H1 (cell line): ENCODE measurements at regions not wholly inside any gene's neighbourhood (a gene's known extent, or its start where the extent isn't known, plus 50 kb on each side); places are given as distances from the start of the nearest gene placed in this dataset.

Experiments used
- CTCF ChIA-PET: fragments of 300-600 bp; sonication (Branson Sonifier 250); formaldehyde crosslinking; loops from one replicate; lab custom pipeline; 2021; ENCODE audit not compliant: partially characterized antibody; lab: Charles Lee
- POLR2A ChIA-PET: fragments of 300-600 bp; sonication (Branson Sonifier 250); formaldehyde crosslinking; loops from one replicate; lab custom pipeline; 2021; ENCODE audit warnings: inconsistent platforms; ENCODE audit not compliant: partially characterized antibody; lab: Charles Lee
- DNase-seq, 2 experiments: peaks; one replicate each; pipeline versions ENCODE4 v3.0.0 to v3.0.0-alpha.2; 2010 to 2022; ENCODE audit warnings: low spot score in 2 of 2, low read depth in 1 of 2, mixed read lengths in 1 of 2
- FAIRE-seq: peaks from 2 replicates; lab custom pipeline; 2011; peaks lifted over from hg19 to GRCh38; lab: Jason Lieb, UNC
- H2AFZ ChIP-seq: 2 replicates; pipeline ENCODE4 v1.8.1; 2012; ENCODE audit warnings: low read length, inconsistent platforms
- H2AK5ac ChIP-seq: 2 replicates; pipeline ENCODE4 v1.6.1; 2013; ENCODE audit warnings: low read depth, low read length
- H2BK120ac ChIP-seq: replicated peaks from 2 replicates; pipeline ENCODE3; 2013; ENCODE audit warnings: low read depth, low read length, inconsistent platforms
- H2BK12ac ChIP-seq: 2 replicates; pipeline ENCODE4 v1.6.1; 2013; ENCODE audit warnings: low read depth, low read length
- H2BK15ac ChIP-seq: 2 replicates; pipeline ENCODE4 v1.6.1; 2013; ENCODE audit warnings: low read length
- H2BK20ac ChIP-seq: 2 replicates; pipeline ENCODE4 v1.6.1; 2013; ENCODE audit warnings: low read length
- H2BK5ac ChIP-seq: 2 replicates; pipeline ENCODE4 v1.6.1; 2013; ENCODE audit warnings: low read depth, low read length
- H3K14ac ChIP-seq: 2 replicates; pipeline ENCODE4 v1.6.1; 2013; ENCODE audit warnings: inconsistent platforms; ENCODE audit not compliant: insufficient read length
- H3K18ac ChIP-seq: 2 replicates; pipeline ENCODE4 v1.6.1; 2013; ENCODE audit warnings: low read length; ENCODE audit errors: extremely low read depth
- H3K23ac ChIP-seq: 2 replicates; pipeline ENCODE4 v1.6.1; 2013; ENCODE audit warnings: inconsistent platforms; ENCODE audit not compliant: insufficient read length
- H3K23me2 ChIP-seq: 2 replicates; pipeline ENCODE4 v1.6.1; 2013; ENCODE audit warnings: low read depth, low read length
- H3K27ac ChIP-seq: 2 replicates; pipeline ENCODE4 v1.6.1; 2011; ENCODE audit warnings: low read depth, low read length, inconsistent platforms
- H3K27me3 ChIP-seq, 4 experiments: replicated peaks in 1 of 4; 1 replicate in 1 of 4; 2 replicates in 3 of 4; pipeline versions ENCODE4 v1.6.1 to v1.8.1; 2011 to 2013; ENCODE audit warnings: low read length in 3 of 4, mild to moderate bottlenecking in 3 of 4, inconsistent platforms in 2 of 4, mixed read lengths in 2 of 4, moderate library complexity in 1 of 4; ENCODE audit not compliant: control insufficient read depth in 3 of 4, insufficient read depth in 3 of 4; ENCODE audit errors: extremely low read depth in 1 of 4
- H3K36me3 ChIP-seq, 4 experiments: 2 replicates each; pipeline versions ENCODE4 v1.6.1 to v1.8.1; 2011 to 2013; ENCODE audit warnings: mild to moderate bottlenecking in 4 of 4, low read length in 3 of 4, moderate library complexity in 2 of 4, control low read depth in 1 of 4, inconsistent platforms in 1 of 4; ENCODE audit not compliant: insufficient read depth in 4 of 4, control insufficient read depth in 2 of 4
- H3K4ac ChIP-seq: replicated peaks from 2 replicates; pipeline ENCODE3; 2013; ENCODE audit warnings: low read length, low read depth, mixed read lengths, inconsistent platforms; ENCODE audit not compliant: insufficient read length
- H3K4me1 ChIP-seq, 4 experiments: replicated peaks in 1 of 4; 1 replicate in 1 of 4; 2 replicates in 3 of 4; pipeline versions ENCODE4 v1.6.1 to v1.8.1; 2011 to 2013; ENCODE audit warnings: low read length in 3 of 4, inconsistent platforms in 2 of 4, mixed read lengths in 1 of 4; ENCODE audit not compliant: insufficient read depth in 4 of 4, control insufficient read depth in 3 of 4
- H3K4me2 ChIP-seq, 2 experiments: 2 replicates each; pipeline versions ENCODE4 v1.6.1 to v1.8.1; 2011 to 2013; ENCODE audit warnings: low read depth in 2 of 2, low read length in 2 of 2, control low read depth in 1 of 2, inconsistent platforms in 1 of 2, mild to moderate bottlenecking in 1 of 2; ENCODE audit not compliant: insufficient read depth in 1 of 2
- H3K4me3 ChIP-seq, 4 experiments: fragments of 200-600, 300-600 bp in 1 of 4; sonication (generic), shearing (Covaris generic), sonication (Bioruptor Twin) in 1 of 4; 2 replicates each; pipeline versions ENCODE4 v1.5.1 to v1.8.1; 2011 to 2016; ENCODE audit warnings: low read length in 4 of 4, low read depth in 3 of 4, control low read depth in 2 of 4, inconsistent platforms in 2 of 4, mild to moderate bottlenecking in 2 of 4, mixed read lengths in 1 of 4, moderate library complexity in 1 of 4; ENCODE audit not compliant: insufficient read depth in 2 of 4; ENCODE audit errors: extremely low read depth in 1 of 4
- H3K56ac ChIP-seq: replicated peaks from 2 replicates; pipeline ENCODE3; 2013; ENCODE audit warnings: low read depth, mild to moderate bottlenecking, mixed read lengths, low read length, inconsistent platforms; ENCODE audit not compliant: insufficient read length
- H3K79me1 ChIP-seq: 2 replicates; pipeline ENCODE4 v1.6.1; 2013; ENCODE audit warnings: low read depth, low read length, control low read depth
- H3K79me2 ChIP-seq, 2 experiments: 2 replicates each; pipeline versions ENCODE4 v1.6.1 to v1.8.1; 2012 to 2013; ENCODE audit warnings: low read length in 2 of 2, mild to moderate bottlenecking in 2 of 2, inconsistent platforms in 1 of 2; ENCODE audit not compliant: insufficient read depth in 2 of 2, control insufficient read depth in 1 of 2
- H3K9ac ChIP-seq, 4 experiments: replicated peaks in 1 of 4; 1 replicate in 1 of 4; 2 replicates in 3 of 4; pipeline versions ENCODE4 v1.6.1 to v1.8.1; 2011 to 2013; ENCODE audit warnings: low read depth in 3 of 4, low read length in 3 of 4, control low read depth in 2 of 4, mild to moderate bottlenecking in 2 of 4, moderate library complexity in 2 of 4, inconsistent platforms in 1 of 4; ENCODE audit errors: extremely low read depth in 1 of 4
- H3K9me3 ChIP-seq, 2 experiments: 2 replicates each; pipeline versions ENCODE4 v1.6.1 to v1.8.1; 2012 to 2013; ENCODE audit warnings: mild to moderate bottlenecking in 2 of 2, moderate library complexity in 2 of 2, control low read depth in 1 of 2, inconsistent platforms in 1 of 2, low read depth in 1 of 2, low read length in 1 of 2, mixed read lengths in 1 of 2; ENCODE audit not compliant: insufficient read depth in 2 of 2
- H4K20me1 ChIP-seq, 2 experiments: replicated peaks in 1 of 2; 2 replicates each; pipeline versions ENCODE3 to v1.8.1; 2011 to 2013; ENCODE audit warnings: inconsistent platforms in 2 of 2, low read length in 2 of 2, mild to moderate bottlenecking in 1 of 2; ENCODE audit not compliant: insufficient read depth in 2 of 2, control insufficient read depth in 1 of 2
- H4K5ac ChIP-seq: 2 replicates; pipeline ENCODE4 v1.6.1; 2013; ENCODE audit warnings: low read length, low read depth, mixed read lengths, inconsistent platforms; ENCODE audit not compliant: insufficient read length
- H4K8ac ChIP-seq: 2 replicates; pipeline ENCODE4 v1.8.0; 2013; ENCODE audit warnings: mild to moderate bottlenecking, moderate library complexity, low read length, inconsistent platforms; ENCODE audit not compliant: insufficient read depth; ENCODE audit errors: extremely low read depth
- H4K91ac ChIP-seq: replicated peaks from 2 replicates; pipeline ENCODE3; 2013; ENCODE audit warnings: low read length, mixed read lengths, inconsistent platforms; ENCODE audit not compliant: insufficient read length
- CBX8 ChIP-seq: fragments of 300-800, 300-1000 bp; sonication (generic); IDR thresholded peaks from 2 replicates; pipeline ENCODE4 v1.7.1; 2016; ENCODE audit warnings: low read depth, low read length, borderline replicate concordance
- EZH2 ChIP-seq: fragments of 200-600 bp; sonication (generic); IDR thresholded peaks from 2 replicates; pipeline ENCODE4 v1.7.1; 2012; ENCODE audit warnings: low read depth, mild to moderate bottlenecking, moderate library complexity, low read length, inconsistent platforms; ENCODE audit not compliant: severe bottlenecking
- KDM4A ChIP-seq: IDR thresholded peaks from one replicate; pipeline ENCODE4 v1.7.1; 2012; ENCODE audit warnings: low read depth, mild to moderate bottlenecking, moderate library complexity, low read length, inconsistent platforms; ENCODE audit not compliant: severe bottlenecking
- KDM5A ChIP-seq: fragments of 200-600 bp; IDR thresholded peaks from 2 replicates; pipeline ENCODE4 v1.7.1; 2012; ENCODE audit warnings: mild to moderate bottlenecking, low read length, inconsistent platforms, mixed read lengths
- NANOG ChIP-seq: IDR thresholded peaks from 2 replicates; pipeline ENCODE4 v1.6.1; 2011; ENCODE audit warnings: low read length, low read depth, mild to moderate bottlenecking, inconsistent platforms; ENCODE audit not compliant: insufficient read depth, poor library complexity, severe bottlenecking
- NRF1 ChIP-seq: IDR thresholded peaks from 2 replicates; pipeline ENCODE4 v1.6.1; 2011; ENCODE audit warnings: mild to moderate bottlenecking, low read depth, low read length, improper control_type of control experiment
- RBBP5 ChIP-seq: IDR thresholded peaks from 2 replicates; pipeline ENCODE4 v1.7.1; 2012; ENCODE audit warnings: low read depth, mild to moderate bottlenecking, inconsistent platforms, low read length, moderate library complexity, borderline replicate concordance
- SRF ChIP-seq: IDR thresholded peaks from 2 replicates; pipeline ENCODE4 v1.6.1; 2011; ENCODE audit warnings: mild to moderate bottlenecking, low read depth, low read length, moderate library complexity
- TAF1 ChIP-seq: IDR thresholded peaks from 2 replicates; pipeline ENCODE4 v1.6.1; 2011; ENCODE audit warnings: mild to moderate bottlenecking, low read depth, low read length
- WGBS, 2 experiments: shearing (Covaris generic) in 1 of 2; methylation state at CpG; one replicate each; pipeline versions ENCODE4 v1.1.6 to v1.1.7; 2013 to 2015; ENCODE audit warnings: low lambda C conversion rate in 2 of 2, mixed read lengths in 2 of 2, inconsistent platforms in 1 of 2, low coverage in 1 of 2, missing lambda C conversion rate in 1 of 2; ENCODE audit not compliant: insufficient replicate concordance in 2 of 2, insufficient coverage in 1 of 2, insufficient read length in 1 of 2; ENCODE audit errors: extremely low coverage in 1 of 2, missing lambda C conversion rate in 1 of 2; 5-methylcytosine and 5-hydroxymethylcytosine counted together
- TF ChIP-seq, protein P1 (sequence below): IDR thresholded peaks from 2 replicates; pipeline ENCODE4 v1.6.1; 2012; ENCODE audit warnings: inconsistent platforms
- TF ChIP-seq, protein P2 (sequence below): IDR thresholded peaks from 2 replicates; pipeline ENCODE4 v1.6.1; 2011; ENCODE audit warnings: low read length, improper control_type of control experiment

DNA sequence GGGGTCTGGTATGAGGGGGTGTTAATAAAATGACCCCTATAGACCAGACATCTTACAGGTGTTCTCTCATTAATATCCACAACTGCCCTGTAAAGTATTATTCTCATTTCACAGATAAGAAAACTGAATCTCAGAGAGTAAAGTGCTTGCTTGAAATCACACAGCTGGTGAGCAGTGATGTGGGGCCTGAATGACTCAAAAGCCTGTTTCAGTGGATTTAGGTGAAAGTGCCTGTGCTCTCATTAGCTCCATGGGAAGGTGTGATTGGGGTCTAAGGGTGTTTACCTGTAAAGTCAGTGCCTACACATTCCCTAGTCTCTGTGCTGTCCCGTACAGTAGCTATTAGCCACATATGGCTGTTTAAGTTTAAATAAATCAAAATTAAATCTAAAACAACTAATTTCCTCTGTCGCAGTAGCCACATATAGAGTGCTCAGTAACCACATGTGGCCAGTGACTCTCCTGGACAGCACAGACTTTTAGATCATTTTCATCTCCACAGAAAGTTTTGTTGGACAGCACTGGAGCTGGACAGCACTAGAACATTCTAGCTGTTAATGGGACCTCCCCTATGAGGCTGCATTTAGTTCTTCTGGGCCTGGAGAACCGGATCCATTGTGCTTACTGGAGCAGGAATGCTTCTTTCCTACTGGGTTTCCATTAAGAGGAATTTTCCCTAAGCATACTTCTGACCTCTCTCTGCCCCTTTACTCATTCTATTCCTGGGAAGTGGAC, 52.5 kb upstream of the SEMA6A start:
- H2AK5ac ChIP-seq = no peak overlapping the region
- H2BK5ac ChIP-seq = no peak overlapping the region
- FAIRE-seq (no peak), DNase-seq (no peak)
- no peak overlapping the region for H3K18ac ChIP-seq
- H3K4me1 ChIP-seq = peaks cover 0 to 12% (median 3%) of the 10 kb centered on the region in 4 experiments; a peak in 5 of 7 replicates
- no peaks in the 10 kb centered on the region for H3K79me2 ChIP-seq
- WGBS, 2 experiments = 86% methylated on average over 3 of the region's 3 CpGs; no CpG with 5 or more reads in 1 of the 2 experiments
- no peak overlapping the region for H3K56ac ChIP-seq
- H3K27me3 ChIP-seq = no peaks in the 10 kb centered on the region; a peak in 1 of 7 replicates
- no peaks in the 10 kb centered on the region for H3K23me2 ChIP-seq
- H2BK12ac ChIP-seq = no peak overlapping the region
- no peak overlapping the region for H3K4ac ChIP-seq
- POLR2A ChIA-PET = interaction anchor here (0.6 kb wide), 1 partner anchor 484 kb away, joined by 3 read pairs; no protein-coding TSS in a partner anchor
- H3K27ac ChIP-seq = no peak overlapping the region
- no peak overlapping the region for H4K8ac ChIP-seq
- no peak overlapping the region for H4K5ac ChIP-seq
- H3K9ac ChIP-seq = no peak overlapping the region; a peak in 1 of 7 replicates
- H4K20me1 ChIP-seq = no peaks in the 10 kb centered on the region
- H3K23ac ChIP-seq = no peak overlapping the region
- no peak overlapping the region for H3K14ac ChIP-seq
- H3K79me1 ChIP-seq = no peaks in the 10 kb centered on the region
- no peak overlapping the region for H3K4me2 ChIP-seq
- H3K4me3 ChIP-seq = no peak overlapping the region
- H3K9me3 ChIP-seq = no peaks in the 10 kb centered on the region
- H4K91ac ChIP-seq = no peak overlapping the region
- H3K36me3 ChIP-seq = no peaks in the 10 kb centered on the region
- H2BK20ac ChIP-seq = no peak overlapping the region
- no peak overlapping the region for H2AFZ ChIP-seq
- CTCF ChIA-PET = interaction anchor here (1.1 to 1.7 kb wide), 4 partner anchors 12 to 50 kb away, joined by 3 to 5 read pairs (median 4); no protein-coding TSS in a partner anchor
- no peak overlapping the region for H2BK120ac ChIP-seq
- H2BK15ac ChIP-seq = no peak overlapping the region
- TF ChIP-seq KDM4A (no peak), RBBP5 (no peak), TAF1 (no peak), EZH2 (no peak), KDM5A (no peak), NANOG (no peak), CBX8 (no peak), SRF (no peak), NRF1 (no peak)
- TF ChIP-seq, protein P1, sequence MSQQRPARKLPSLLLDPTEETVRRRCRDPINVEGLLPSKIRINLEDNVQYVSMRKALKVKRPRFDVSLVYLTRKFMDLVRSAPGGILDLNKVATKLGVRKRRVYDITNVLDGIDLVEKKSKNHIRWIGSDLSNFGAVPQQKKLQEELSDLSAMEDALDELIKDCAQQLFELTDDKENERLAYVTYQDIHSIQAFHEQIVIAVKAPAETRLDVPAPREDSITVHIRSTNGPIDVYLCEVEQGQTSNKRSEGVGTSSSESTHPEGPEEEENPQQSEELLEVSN = no peak
- TF ChIP-seq, protein P2, sequence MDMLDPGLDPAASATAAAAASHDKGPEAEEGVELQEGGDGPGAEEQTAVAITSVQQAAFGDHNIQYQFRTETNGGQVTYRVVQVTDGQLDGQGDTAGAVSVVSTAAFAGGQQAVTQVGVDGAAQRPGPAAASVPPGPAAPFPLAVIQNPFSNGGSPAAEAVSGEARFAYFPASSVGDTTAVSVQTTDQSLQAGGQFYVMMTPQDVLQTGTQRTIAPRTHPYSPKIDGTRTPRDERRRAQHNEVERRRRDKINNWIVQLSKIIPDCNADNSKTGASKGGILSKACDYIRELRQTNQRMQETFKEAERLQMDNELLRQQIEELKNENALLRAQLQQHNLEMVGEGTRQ = no peak
